IMR-90 (cell line): ENCODE measurements at regions not wholly inside any gene's neighbourhood (a gene's known extent, or its start where the extent isn't known, plus 50 kb on each side); places are given as distances from the start of the nearest gene placed in this dataset.
"Not testable (repeated sequence)": the region's sequence is repeated elsewhere in the genome, so short reads cannot be mapped to it uniquely, and the experiment has no call there.

Experiments
- ATAC-seq: fragments of 200-7000 bp; cut with Tn5 transposase; 2 replicates; pipeline ENCODE4 v1.9.1; 2020; ENCODE audit warnings: low read depth, mild to moderate bottlenecking, moderate library complexity
- BruUV-seq: library from RNA; stranded (reverse); fragments of 400-500 nt; replicated peaks from 2 replicates; lab custom pipeline; 2021; lab: Mats Ljungman, UMichigan
- CTCF ChIA-PET: fragments of 300-600 bp; formaldehyde crosslinking; extraction: SDS; loops from one replicate; lab custom pipeline; 2021; ENCODE audit warnings: antibody characterized with exemption; lab: Yijun Ruan, JAX
- POLR2A ChIA-PET: fragments of 300-600 bp; sonication (Branson Sonifier 250); formaldehyde crosslinking; loops from one replicate; lab custom pipeline; 2022; ENCODE audit warnings: antibody characterized with exemption; ENCODE audit not compliant: unreplicated experiment; lab: Charles Lee
- DNase-seq: peaks from one replicate; pipeline ENCODE4 v3.0.0; 2013
- H2AFZ ChIP-seq: replicated peaks from 2 replicates; pipeline ENCODE3; 2013; ENCODE audit warnings: low read length, mild to moderate bottlenecking; ENCODE audit not compliant: poor library complexity
- H2AK5ac ChIP-seq: 2 replicates; pipeline ENCODE4 v1.6.1; 2013; ENCODE audit warnings: low read depth, low read length, inconsistent platforms
- H2AK9ac ChIP-seq: replicated peaks from 2 replicates; pipeline ENCODE3; 2013; ENCODE audit warnings: mild to moderate bottlenecking, low read depth, low read length, moderate library complexity; ENCODE audit not compliant: poor library complexity
- H2BK120ac ChIP-seq: 2 replicates; pipeline ENCODE4 v1.6.1; 2013; ENCODE audit warnings: low read depth, low read length, inconsistent platforms
- H2BK15ac ChIP-seq: 3 replicates; pipeline ENCODE4 v1.6.1; 2013; ENCODE audit warnings: low read depth, low read length, inconsistent platforms
- H2BK20ac ChIP-seq: 2 replicates; pipeline ENCODE4 v1.6.1; 2013; ENCODE audit warnings: low read depth, mild to moderate bottlenecking, inconsistent platforms, low read length, moderate library complexity
- H2BK5ac ChIP-seq: 2 replicates; pipeline ENCODE4 v1.6.1; 2013; ENCODE audit warnings: mild to moderate bottlenecking, low read depth, low read length, inconsistent platforms; ENCODE audit not compliant: poor library complexity, severe bottlenecking
- H3K14ac ChIP-seq: replicated peaks from 2 replicates; pipeline ENCODE4 v1.6.1; 2013; ENCODE audit warnings: low read depth, low read length, inconsistent platforms
- H3K18ac ChIP-seq: 2 replicates; pipeline ENCODE4 v1.6.1; 2013; ENCODE audit warnings: low read depth, low read length, control low read depth
- H3K23ac ChIP-seq: 2 replicates; pipeline ENCODE4 v1.6.1; 2013; ENCODE audit warnings: low read depth, low read length, inconsistent platforms
- H3K27ac ChIP-seq: 2 replicates; pipeline ENCODE4 v1.5.1; 2013; ENCODE audit warnings: mild to moderate bottlenecking, control low read depth, low read length; ENCODE audit not compliant: insufficient read depth
- H3K27me3 ChIP-seq: 2 replicates; pipeline ENCODE4 v1.6.1; 2013; ENCODE audit warnings: low read length; ENCODE audit not compliant: control insufficient read depth, insufficient read depth
- H3K36me3 ChIP-seq: 2 replicates; pipeline ENCODE4 v1.6.1; 2013; ENCODE audit warnings: low read length, mixed read lengths; ENCODE audit not compliant: control insufficient read depth, insufficient read depth
- H3K4ac ChIP-seq: 2 replicates; pipeline ENCODE4 v1.6.1; 2013; ENCODE audit warnings: low read depth, low read length, inconsistent platforms
- H3K4me1 ChIP-seq: 2 replicates; pipeline ENCODE4 v1.6.1; 2013; ENCODE audit warnings: low read length, mixed read lengths; ENCODE audit not compliant: control insufficient read depth, insufficient read depth
- H3K4me2 ChIP-seq: 2 replicates; pipeline ENCODE4 v1.6.1; 2013; ENCODE audit warnings: low read depth, mild to moderate bottlenecking, control low read depth, low read length, moderate library complexity
- H3K4me3 ChIP-seq: 2 replicates; pipeline ENCODE4 v1.5.1; 2013; ENCODE audit warnings: low read depth, mild to moderate bottlenecking, control low read depth, low read length, moderate library complexity; ENCODE audit not compliant: insufficient read depth
- H3K56ac ChIP-seq: 2 replicates; pipeline ENCODE4 v1.6.1; 2013; ENCODE audit warnings: low read length, inconsistent platforms; ENCODE audit not compliant: insufficient read depth; ENCODE audit errors: extremely low read depth
- H3K79me1 ChIP-seq, 2 experiments: 2 replicates each; pipeline ENCODE4 v1.6.1; 2013; ENCODE audit warnings: low read length in 2 of 2, inconsistent platforms in 1 of 2, low read depth in 1 of 2
- H3K9ac ChIP-seq: 2 replicates; pipeline ENCODE4 v1.6.1; 2013; ENCODE audit warnings: low read depth, low read length, control low read depth
- H3K9me1 ChIP-seq: 2 replicates; pipeline ENCODE4 v1.6.1; 2013; ENCODE audit warnings: low read length, inconsistent platforms; ENCODE audit not compliant: insufficient read depth
- H3K9me3 ChIP-seq: 2 replicates; pipeline ENCODE4 v1.6.1; 2013; ENCODE audit warnings: low read length; ENCODE audit not compliant: control insufficient read depth, insufficient read depth
- H4K20me1 ChIP-seq: 2 replicates; pipeline ENCODE4 v1.6.1; 2013; ENCODE audit warnings: low read length, inconsistent platforms; ENCODE audit not compliant: insufficient read depth
- H4K5ac ChIP-seq: 2 replicates; pipeline ENCODE4 v1.6.1; 2013; ENCODE audit warnings: mild to moderate bottlenecking, low read depth, low read length, control low read depth
- H4K8ac ChIP-seq, 2 experiments: 2 replicates each; pipeline ENCODE4 v1.6.1; 2013; ENCODE audit warnings: low read depth in 2 of 2, low read length in 2 of 2, control low read depth in 1 of 2, inconsistent platforms in 1 of 2
- H4K91ac ChIP-seq: 2 replicates; pipeline ENCODE4 v1.6.1; 2013; ENCODE audit warnings: low read depth, low read length, inconsistent platforms; ENCODE audit not compliant: insufficient read depth
- WGBS, 2 experiments: methylation state at CpG; one replicate each; pipeline versions ENCODE4 v1.1.5 to v1.1.7; 2013; ENCODE audit warnings: missing lambda C conversion rate in 2 of 2; ENCODE audit not compliant: insufficient read length in 1 of 2; ENCODE audit errors: extremely low coverage in 2 of 2; 5-methylcytosine and 5-hydroxymethylcytosine counted together
- dilution Hi-C: fragments of 300-500 bp; cut with HindIII; formaldehyde crosslinking; loops from one replicate; pipeline ENCODE4 v1.14.3; 2018; ENCODE audit warnings: low sequenced_read_pairs; ENCODE audit not compliant: unreplicated experiment
- in situ Hi-C: fragments of 300-500 bp; cut with MboI; formaldehyde crosslinking; loops from 3 replicates; pipeline ENCODE4 v1.14.3; 2019; ENCODE audit warnings: low sequenced_read_pairs, inconsistent platforms, mixed read lengths
- intact Hi-C: fragments of 100-400 bp; cut with micrococcal nuclease; formaldehyde crosslinking; loops from 2 replicates; pipeline ENCODE4 v1.10.0; 2022

- H2BK15ac ChIP-seq, H2BK5ac ChIP-seq, H3K79me1 ChIP-seq, H3K27me3 ChIP-seq, H2BK20ac ChIP-seq, H3K9me1 ChIP-seq, H2BK120ac ChIP-seq, intact Hi-C loops, H3K4me1 ChIP-seq, H3K23ac ChIP-seq, H4K20me1 ChIP-seq, H4K8ac ChIP-seq, DNase-seq, H3K4ac ChIP-seq, H3K36me3 ChIP-seq, H4K5ac ChIP-seq, H3K14ac ChIP-seq, H3K9ac ChIP-seq, ATAC-seq, H2AFZ ChIP-seq, H3K18ac ChIP-seq, in situ Hi-C loops, H2AK5ac ChIP-seq, H3K4me3 ChIP-seq, BruUV-seq, H3K27ac ChIP-seq, CTCF ChIA-PET, H3K9me3 ChIP-seq, dilution Hi-C loops, H3K4me2 ChIP-seq, H3K56ac ChIP-seq, H2AK9ac ChIP-seq, H4K91ac ChIP-seq, POLR2A ChIA-PET: not testable (repeated sequence)
- WGBS, 2 experiments = no CpG with 5 or more reads among the region's 4 CpGs
Measured at GRCh38 chr12:66760122-66760521, 81.2 kb upstream of the GRIP1 start.
